Loucy (cell line): ENCODE measurements at regions not wholly inside any gene's neighbourhood (a gene's known extent, or its start where the extent isn't known, plus 50 kb on each side); places are given as distances from the start of the nearest gene placed in this dataset.

Source experiments
- H2AFZ ChIP-seq: fragments of 200-600 bp; sonication (generic); 2 replicates; pipeline ENCODE4 v1.6.0; 2016; ENCODE audit warnings: antibody characterized with exemption, mild to moderate bottlenecking, low read length, moderate library complexity
- H3F3A ChIP-seq: fragments of 200-600 bp; 2 replicates; pipeline ENCODE4 v1.6.0; 2016; ENCODE audit warnings: antibody characterized with exemption, low read depth, mild to moderate bottlenecking
- H3K27me3 ChIP-seq: fragments of 200-600 bp; sonication (generic); 2 replicates; pipeline ENCODE4 v1.6.1; 2014; ENCODE audit warnings: low read length, mild to moderate bottlenecking; ENCODE audit not compliant: insufficient read depth, poor library complexity, severe bottlenecking
- H3K36me3 ChIP-seq: fragments of 200-600 bp; sonication (generic); 2 replicates; pipeline ENCODE4 v1.6.1; 2016; ENCODE audit warnings: low read length; ENCODE audit not compliant: insufficient read depth
- H3K4me1 ChIP-seq: fragments of 200-600 bp; sonication (generic); 2 replicates; pipeline ENCODE4 v1.5.1; 2014; ENCODE audit warnings: low read length, mild to moderate bottlenecking; ENCODE audit not compliant: insufficient read depth, poor library complexity, severe bottlenecking
- H3K4me2 ChIP-seq: fragments of 200-600 bp; sonication (generic); 2 replicates; pipeline ENCODE4 v1.6.0; 2014; ENCODE audit warnings: antibody characterized with exemption, low read length, low read depth, mild to moderate bottlenecking; ENCODE audit not compliant: poor library complexity, severe bottlenecking
- H3K4me3 ChIP-seq: fragments of 200-600 bp; sonication (generic); 2 replicates; pipeline ENCODE4 v1.5.1; 2014; ENCODE audit warnings: low read length, mild to moderate bottlenecking, mixed read lengths; ENCODE audit not compliant: poor library complexity, severe bottlenecking
- H3K79me2 ChIP-seq: fragments of 200-600 bp; sonication (generic); 2 replicates; pipeline ENCODE4 v1.6.1; 2014; ENCODE audit warnings: low read length; ENCODE audit not compliant: insufficient read depth
- H3K9ac ChIP-seq: fragments of 200-600 bp; sonication (generic); 2 replicates; pipeline ENCODE4 v1.6.0; 2014; ENCODE audit warnings: mild to moderate bottlenecking, low read depth, low read length, moderate library complexity; ENCODE audit not compliant: poor library complexity, severe bottlenecking
- H3K9me2 ChIP-seq: fragments of 200-600 bp; sonication (generic); replicated peaks from 2 replicates; pipeline ENCODE4 v1.6.1; 2016; ENCODE audit warnings: low read depth, low read length, mixed read lengths
- H3K9me3 ChIP-seq: fragments of 200-600 bp; sonication (generic); 2 replicates; pipeline ENCODE4 v1.6.1; 2014; ENCODE audit warnings: mild to moderate bottlenecking, antibody characterized with exemption, low read length, low read depth; ENCODE audit not compliant: insufficient read depth
- H4K20me1 ChIP-seq: fragments of 200-600 bp; sonication (generic); 2 replicates; pipeline ENCODE4 v1.6.0; 2014; ENCODE audit warnings: antibody characterized with exemption, low read length, mild to moderate bottlenecking; ENCODE audit not compliant: insufficient read depth, poor library complexity, severe bottlenecking
- EZH2phosphoT487 ChIP-seq: fragments of 200-600 bp; IDR thresholded peaks from 2 replicates; pipeline ENCODE4 v1.6.1; 2018; ENCODE audit warnings: antibody characterized with exemption, mild to moderate bottlenecking, moderate library complexity, borderline replicate concordance
- TF ChIP-seq, protein P1 (sequence below): fragments of 200-600 bp; sonication (generic); conservative IDR thresholded peaks from 2 replicates; pipeline ENCODE4 v1.5.1; 2014; ENCODE audit warnings: mild to moderate bottlenecking, antibody characterized with exemption, low read length

DNA sequence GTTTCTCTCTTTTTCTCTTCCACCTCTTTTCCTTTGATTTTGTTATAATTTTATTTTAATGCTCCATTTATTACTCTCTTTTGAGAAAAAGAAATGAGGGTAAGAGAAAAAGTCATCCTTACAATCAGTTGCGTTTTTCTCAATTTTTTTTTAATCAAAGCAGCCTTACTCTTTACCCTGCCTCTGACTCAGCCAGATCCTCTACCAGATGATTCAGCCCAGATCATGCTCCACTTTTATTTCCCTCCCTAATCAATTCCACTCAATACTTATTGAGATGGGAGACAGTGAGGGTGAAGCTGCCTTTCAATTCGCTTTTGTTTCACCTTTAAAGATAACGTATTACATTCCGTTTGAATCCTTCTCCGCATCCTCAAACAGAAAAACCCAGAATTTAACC is 337.9 kb downstream of the SATB2 start:
- Histone ChIP-seq H3K9ac (no peak overlapping the region), H3K4me3 (no peak overlapping the region), H3K27me3 (no peaks in the 10 kb centered on the region), H3K9me2 (no peaks in the 10 kb centered on the region), H3K4me2 (no peak overlapping the region), H4K20me1 (no peaks in the 10 kb centered on the region), H3K79me2 (no peaks in the 10 kb centered on the region), H3K9me3 (no peaks in the 10 kb centered on the region), H3K4me1 (no peaks in the 10 kb centered on the region), H2AFZ (no peak overlapping the region), H3K36me3 (no peaks in the 10 kb centered on the region), H3F3A (no peaks in the 10 kb centered on the region)
- TF ChIP-seq EZH2phosphoT487: no peak
- TF ChIP-seq, protein P1, sequence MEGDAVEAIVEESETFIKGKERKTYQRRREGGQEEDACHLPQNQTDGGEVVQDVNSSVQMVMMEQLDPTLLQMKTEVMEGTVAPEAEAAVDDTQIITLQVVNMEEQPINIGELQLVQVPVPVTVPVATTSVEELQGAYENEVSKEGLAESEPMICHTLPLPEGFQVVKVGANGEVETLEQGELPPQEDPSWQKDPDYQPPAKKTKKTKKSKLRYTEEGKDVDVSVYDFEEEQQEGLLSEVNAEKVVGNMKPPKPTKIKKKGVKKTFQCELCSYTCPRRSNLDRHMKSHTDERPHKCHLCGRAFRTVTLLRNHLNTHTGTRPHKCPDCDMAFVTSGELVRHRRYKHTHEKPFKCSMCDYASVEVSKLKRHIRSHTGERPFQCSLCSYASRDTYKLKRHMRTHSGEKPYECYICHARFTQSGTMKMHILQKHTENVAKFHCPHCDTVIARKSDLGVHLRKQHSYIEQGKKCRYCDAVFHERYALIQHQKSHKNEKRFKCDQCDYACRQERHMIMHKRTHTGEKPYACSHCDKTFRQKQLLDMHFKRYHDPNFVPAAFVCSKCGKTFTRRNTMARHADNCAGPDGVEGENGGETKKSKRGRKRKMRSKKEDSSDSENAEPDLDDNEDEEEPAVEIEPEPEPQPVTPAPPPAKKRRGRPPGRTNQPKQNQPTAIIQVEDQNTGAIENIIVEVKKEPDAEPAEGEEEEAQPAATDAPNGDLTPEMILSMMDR: no peak

DNA sequence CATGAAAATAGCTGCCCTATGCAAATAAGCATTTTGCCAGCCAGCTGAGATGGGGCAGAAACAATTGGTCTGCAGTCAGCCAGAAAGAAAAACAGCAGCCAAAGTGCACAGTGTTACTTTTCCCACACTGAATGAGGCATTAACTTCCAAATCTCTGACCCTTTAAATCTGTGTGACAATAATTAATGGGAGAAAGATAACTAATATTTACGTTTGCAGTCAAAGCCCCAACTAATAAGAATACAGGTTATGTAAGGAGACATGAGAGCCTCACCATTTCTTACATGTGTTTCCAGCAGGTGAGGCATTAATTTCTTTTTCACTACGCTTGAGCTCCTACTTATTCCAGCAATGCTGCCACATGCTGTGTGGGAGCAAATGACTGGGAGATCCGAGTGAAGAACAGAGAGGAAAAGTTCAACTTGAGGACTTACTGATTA is 339.0 kb downstream of the SATB2 start:
- H2AFZ ChIP-seq: no peak overlapping the region
- H3K9me3 ChIP-seq: no peaks in the 10 kb centered on the region
- no peaks in the 10 kb centered on the region for H3K36me3 ChIP-seq
- H4K20me1 ChIP-seq: no peaks in the 10 kb centered on the region
- no peaks in the 10 kb centered on the region for H3K9me2 ChIP-seq
- H3K4me1 ChIP-seq: no peaks in the 10 kb centered on the region
- no peak overlapping the region for H3K4me3 ChIP-seq
- no peaks in the 10 kb centered on the region for H3K79me2 ChIP-seq
- H3F3A ChIP-seq: no peaks in the 10 kb centered on the region
- H3K9ac ChIP-seq: no peak overlapping the region
- no peak overlapping the region for H3K4me2 ChIP-seq
- TF ChIP-seq EZH2phosphoT487: no peak
- TF ChIP-seq, protein P1: no peak
- no peaks in the 10 kb centered on the region for H3K27me3 ChIP-seq

DNA sequence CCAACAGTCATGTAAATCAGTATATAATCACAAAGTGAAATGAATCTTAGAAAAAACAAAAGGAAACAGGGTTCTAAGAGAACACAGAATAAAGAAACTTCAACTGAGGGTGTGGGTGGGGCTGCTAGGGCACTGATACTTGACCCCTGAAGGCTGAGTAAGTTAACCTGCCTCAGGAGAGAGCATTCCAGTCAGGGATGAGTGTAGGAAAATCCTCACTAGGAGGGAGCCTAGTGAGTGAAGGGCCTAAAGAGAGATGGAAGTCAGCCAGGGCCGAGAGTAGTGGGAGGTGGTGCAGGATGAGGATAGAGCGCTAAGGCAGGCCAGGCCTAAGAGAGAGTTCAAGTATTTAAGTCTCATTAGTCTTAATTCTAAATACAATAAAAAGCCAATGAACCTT is 342.6 kb downstream of the SATB2 start:
- Histone ChIP-seq H2AFZ (no peak overlapping the region), H3K27me3 (no peaks in the 10 kb centered on the region), H3K4me1 (no peaks in the 10 kb centered on the region), H3K9me3 (no peaks in the 10 kb centered on the region), H3K4me3 (no peak overlapping the region), H3K4me2 (no peak overlapping the region), H3K9me2 (no peaks in the 10 kb centered on the region), H3F3A (no peaks in the 10 kb centered on the region), H3K9ac (no peak overlapping the region), H3K79me2 (no peaks in the 10 kb centered on the region), H3K36me3 (no peaks in the 10 kb centered on the region), H4K20me1 (no peaks in the 10 kb centered on the region)
- no peak for TF ChIP-seq EZH2phosphoT487
- TF ChIP-seq, protein P1: no peak
